Activated gamma-delta T cell treated with Interleukin-2 at 50 U/mL for 16 hours (primary cell): ENCODE measurements at regions not wholly inside any gene's neighbourhood (a gene's known extent, or its start where the extent isn't known, plus 50 kb on each side); places are given as distances from the start of the nearest gene placed in this dataset.

Source experiments
- DNase-seq: peaks from one replicate; pipeline ENCODE4 v3.0.0-alpha.2; 2020

DNA sequence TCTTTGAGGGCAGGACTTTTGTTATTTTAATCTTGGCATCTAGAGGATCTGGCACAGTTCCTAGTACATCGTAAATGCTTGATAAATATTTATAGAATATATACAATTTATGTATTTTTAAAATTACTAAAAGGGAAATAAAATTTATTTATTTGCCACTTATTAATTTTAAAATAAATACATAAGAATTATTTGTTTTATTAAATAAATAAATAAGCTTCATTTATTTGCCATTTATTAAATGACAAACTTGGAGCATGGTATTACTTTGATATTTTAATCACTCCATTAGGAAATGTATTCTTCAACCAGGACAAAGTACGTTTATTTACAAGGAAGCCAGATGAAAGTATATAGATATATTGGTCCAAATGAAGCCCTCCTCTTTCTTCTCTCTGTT is 118.7 kb upstream of the LRIG3 start:
- DNase-seq = no peak

- no peak for DNase-seq
Measured at GRCh38 chr12:59036973-59037762, 116.9 kb upstream of the LRIG3 start.

GRCh38 chr12:59036347-59036746 is 116.0 kb upstream of the LRIG3 start:
- DNase-seq = no peak

- DNase-seq = no peak
Measured at GRCh38 chr12:59031313-59031712, 111.0 kb upstream of the LRIG3 start.

DNA sequence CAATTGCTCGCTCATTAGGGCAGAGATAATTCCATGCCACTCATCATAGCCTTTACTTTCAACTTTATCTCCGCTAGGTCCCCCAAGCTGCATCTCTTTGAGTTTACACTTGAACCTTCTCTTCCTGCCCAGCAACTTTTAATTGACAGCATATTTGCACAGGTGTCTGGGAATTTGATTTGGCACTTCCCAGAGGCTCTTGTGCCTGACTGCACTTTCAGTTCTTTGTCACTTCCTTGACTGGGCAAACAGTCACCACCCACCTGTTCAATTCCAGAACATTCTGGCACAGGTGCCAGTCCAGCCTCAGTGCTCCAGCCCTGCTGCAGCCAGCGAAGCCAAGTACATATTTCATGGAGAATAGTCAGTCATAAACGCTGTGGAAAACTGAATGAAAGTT is 110.1 kb upstream of the LRIG3 start:
- no peak for DNase-seq

GRCh38 chr12:59027199-59027598 is 106.9 kb upstream of the LRIG3 start:
- DNase-seq = no peak

GRCh38 chr12:59023861-59024424 is 103.6 kb upstream of the LRIG3 start:
- DNase-seq = no peak

DNA sequence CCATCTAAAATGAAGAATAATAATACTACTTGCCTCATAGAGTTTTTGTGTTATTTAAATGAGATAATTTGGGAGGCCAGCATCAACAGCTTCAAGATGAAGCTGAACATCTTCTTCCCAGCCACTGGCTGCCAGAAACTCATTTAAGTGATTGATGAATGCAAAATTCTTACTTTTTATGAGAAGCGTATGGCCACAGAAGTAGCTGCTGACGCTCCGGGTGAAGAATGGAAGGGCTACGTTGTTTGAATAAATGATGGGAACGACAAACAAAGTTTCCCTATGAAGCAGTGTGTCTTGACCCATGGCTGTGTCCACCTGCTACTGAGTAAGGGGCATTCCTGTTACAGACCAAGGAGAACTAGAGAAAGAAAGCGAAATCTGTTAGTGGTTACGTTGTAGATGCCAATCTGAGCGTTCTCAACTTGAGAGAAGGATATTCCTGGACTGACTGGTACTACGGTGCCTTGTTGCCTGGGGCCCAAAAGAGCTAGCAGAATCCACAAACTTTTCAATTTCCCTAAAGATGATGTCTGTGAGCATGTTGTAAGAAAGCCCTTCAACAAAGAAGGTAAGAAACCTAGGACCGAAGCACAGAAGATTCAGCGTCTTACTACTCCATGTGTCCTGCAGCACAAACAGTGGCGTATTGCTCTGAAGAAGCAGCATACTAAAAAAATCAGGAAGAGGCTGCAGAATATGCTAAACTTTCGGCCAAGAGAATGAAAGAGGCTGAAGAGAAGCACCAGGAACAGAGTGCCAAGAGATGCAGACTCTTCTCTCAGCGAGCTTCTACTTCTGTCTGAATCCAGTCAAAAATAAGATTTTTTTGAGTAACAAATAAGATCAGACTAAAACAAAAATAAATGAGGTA is 100.0 kb upstream of the LRIG3 start:
- no peak for DNase-seq

- DNase-seq = no peak
Measured at GRCh38 chr12:59014885-59015284, 94.6 kb upstream of the LRIG3 start.

DNA sequence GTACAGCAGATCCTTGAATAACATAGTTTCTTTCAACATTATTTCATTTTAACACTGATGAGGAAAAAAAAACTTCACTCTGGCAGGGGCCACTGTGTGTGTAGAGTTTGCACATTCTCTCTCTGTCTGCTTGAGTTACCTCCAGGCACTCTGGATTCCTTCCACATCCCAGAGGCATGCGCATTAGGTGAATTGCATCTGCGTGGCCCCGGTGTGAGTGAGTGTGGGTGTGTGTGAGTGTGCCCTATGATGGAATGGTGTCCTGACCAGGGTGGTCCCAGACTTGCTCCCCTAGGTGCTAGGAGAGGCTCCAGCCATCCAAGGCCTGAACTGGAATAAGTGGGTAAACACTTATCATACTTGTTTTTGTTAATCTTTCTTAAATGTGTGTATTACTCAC is 90.6 kb upstream of the LRIG3 start:
- no peak for DNase-seq

DNA sequence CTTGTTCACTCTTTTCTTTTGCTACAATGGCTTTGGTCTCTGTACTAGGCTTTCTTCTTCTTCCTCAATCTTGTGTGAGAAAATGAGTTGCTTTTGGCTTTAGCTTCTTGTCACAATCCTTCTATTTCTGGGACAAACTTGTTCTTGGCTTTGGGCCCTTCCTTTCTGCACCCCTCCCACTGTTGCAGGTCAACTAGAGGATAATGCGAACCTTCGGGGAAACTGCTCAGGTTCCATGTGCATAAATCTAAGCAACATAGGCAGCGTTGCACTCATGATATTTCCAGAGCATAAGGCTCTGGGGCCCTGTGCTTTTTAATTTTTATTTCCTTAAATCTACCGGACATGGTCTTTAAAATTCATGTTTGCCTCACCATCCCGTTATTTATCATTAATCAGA is 89.8 kb upstream of the LRIG3 start:
- no peak for DNase-seq

GRCh38 chr12:59007620-59008019 is 87.3 kb upstream of the LRIG3 start:
- DNase-seq = no peak

- no peak for DNase-seq
Measured at GRCh38 chr12:59005193-59005955, 85.1 kb upstream of the LRIG3 start.

DNA sequence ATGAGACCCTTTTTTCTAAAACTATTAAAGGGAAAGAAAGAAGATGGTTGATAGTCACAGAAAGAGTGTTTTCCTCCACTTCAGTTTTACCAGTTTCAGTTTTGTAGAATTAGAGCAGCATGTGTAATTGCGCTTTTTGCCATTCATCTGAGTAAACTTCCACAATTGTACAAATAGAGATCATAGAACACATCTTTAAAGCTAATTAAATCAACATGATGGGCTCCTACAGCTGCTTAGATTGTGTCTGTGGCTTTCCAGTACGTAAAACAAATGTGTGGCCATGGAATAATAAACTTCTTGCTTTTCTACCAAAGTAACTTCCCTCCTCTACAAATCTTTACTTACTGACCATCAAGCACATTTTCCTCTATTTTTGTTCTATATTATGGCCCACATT is 84.2 kb upstream of the LRIG3 start:
- no peak for DNase-seq

DNA sequence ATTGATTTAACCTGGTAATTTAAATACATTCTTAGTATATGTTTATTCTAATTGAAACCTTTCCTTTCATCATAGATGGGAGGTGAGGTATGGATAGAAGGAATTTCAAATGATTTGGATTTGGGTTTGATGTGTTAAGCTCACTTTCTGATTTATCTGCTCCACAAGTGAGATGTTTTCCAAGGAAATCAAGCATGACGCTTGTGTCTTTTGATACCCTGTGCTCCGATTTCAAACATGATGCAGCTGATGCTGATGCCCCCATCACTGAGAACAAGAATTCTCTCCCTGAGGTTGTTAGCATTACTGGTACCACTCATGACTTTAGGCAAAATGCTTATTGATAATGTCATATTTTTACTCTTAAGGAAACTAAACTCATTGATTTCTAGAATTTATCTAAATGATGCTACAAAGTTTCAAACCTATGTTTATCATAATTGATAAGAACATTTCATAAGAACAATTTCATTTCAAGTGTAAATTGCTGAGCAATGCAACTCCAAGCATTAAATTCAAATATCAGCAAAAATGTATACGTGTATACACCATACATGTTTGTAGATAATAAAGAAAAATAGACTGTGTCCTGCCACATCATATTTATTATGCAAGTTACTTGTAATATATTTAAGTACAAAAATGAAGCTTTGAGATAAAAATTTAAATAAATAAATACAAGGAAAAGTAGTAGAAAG is 75.5 kb upstream of the LRIG3 start:
- DNase-seq = no peak

GRCh38 chr12:58988643-58989344 is 68.5 kb upstream of the LRIG3 start:
- DNase-seq = no peak

- no peak for DNase-seq
Measured at GRCh38 chr12:58981961-58982360, 61.7 kb upstream of the LRIG3 start.

GRCh38 chr12:58980768-58981167 is 60.5 kb upstream of the LRIG3 start:
- no peak for DNase-seq

DNA sequence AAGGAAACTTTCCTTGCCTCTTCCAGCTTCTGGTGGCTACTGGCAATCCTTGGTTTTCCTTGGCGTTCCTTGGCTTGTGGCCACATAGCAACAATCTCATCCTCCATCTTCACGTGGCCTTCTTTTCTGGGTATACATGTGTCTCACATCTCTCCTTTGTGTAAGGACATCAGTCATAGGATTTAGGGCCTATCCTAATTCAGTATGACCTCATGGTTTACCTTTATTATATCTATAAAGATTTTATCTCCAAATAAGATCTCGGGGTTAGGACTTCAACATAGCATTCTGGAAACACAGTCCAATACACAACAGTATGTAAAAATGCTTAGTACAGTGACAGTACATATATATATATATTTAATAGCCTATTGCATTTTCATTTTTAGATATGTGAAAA is 58.4 kb upstream of the LRIG3 start:
- no peak for DNase-seq

DNA sequence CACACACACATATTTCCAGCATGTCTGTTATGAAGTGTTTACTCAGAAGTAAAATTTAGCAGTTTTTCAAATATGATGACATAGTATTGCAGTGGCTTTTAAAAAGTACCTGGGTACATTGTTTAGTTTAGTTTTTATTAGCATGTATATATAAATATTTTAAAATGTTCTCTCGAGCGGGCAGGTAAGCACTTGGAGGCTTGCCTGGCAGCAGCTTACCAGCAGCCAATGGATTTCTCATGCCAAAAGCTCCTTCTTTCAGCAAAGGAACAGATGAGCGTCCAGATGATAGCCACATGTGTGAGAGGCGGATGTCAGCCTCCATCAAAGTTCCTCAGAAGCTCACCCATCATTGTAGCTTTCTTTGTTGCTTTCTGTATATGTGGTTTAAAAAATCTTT is 57.2 kb upstream of the LRIG3 start:
- no peak for DNase-seq

DNA sequence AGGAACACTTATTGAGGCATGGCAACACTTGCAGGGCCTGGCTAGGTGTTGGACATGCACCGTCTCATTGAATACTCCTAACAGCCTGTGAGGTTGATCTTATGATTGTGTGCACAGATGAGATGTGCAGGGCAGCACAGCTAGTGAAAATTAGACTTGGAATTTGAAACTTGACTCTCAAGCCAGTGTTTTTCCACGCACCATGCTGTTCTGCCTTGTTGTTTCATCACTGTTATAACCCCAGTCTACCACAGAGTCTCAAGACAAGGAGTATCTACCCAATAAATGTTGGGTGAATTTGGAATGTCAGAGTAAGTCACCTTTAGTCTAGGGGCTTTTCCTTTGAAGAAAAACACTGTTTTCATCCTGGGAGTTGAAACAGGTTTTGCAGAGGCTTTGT is 55.8 kb upstream of the LRIG3 start:
- DNase-seq = no peak
